LNCAP (cell line): ENCODE measurements at regions not wholly inside any gene's neighbourhood (a gene's known extent, or its start where the extent isn't known, plus 50 kb on each side); places are given as distances from the start of the nearest gene placed in this dataset.

Experiments used
- TF ChIP-seq, protein P1 (sequence below): fragments of 450-650 bp; IDR thresholded peaks from 2 replicates; pipeline ENCODE4 v1.5.1; 2017; ENCODE audit warnings: mild to moderate bottlenecking

DNA sequence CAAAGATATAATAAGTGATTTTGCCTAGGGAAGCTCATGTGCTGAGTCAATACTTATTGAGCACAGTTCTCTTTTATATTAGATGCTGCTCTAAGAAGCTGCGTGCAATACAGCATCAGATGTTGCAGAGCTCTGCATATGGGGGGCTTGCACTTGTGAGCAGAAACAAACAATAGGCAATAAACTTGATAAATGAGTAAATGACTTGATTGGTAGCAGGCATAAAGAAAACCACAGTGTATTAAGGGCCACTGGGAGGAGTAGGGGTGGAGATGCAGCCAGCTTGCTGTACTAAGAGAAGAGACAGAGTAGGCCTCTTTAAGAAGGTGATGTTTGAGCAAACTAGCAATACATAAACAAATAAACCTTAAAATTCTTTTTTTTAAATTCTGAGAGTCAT is 598.5 kb upstream of the ADAMTS5 start:
- TF ChIP-seq, protein P1, sequence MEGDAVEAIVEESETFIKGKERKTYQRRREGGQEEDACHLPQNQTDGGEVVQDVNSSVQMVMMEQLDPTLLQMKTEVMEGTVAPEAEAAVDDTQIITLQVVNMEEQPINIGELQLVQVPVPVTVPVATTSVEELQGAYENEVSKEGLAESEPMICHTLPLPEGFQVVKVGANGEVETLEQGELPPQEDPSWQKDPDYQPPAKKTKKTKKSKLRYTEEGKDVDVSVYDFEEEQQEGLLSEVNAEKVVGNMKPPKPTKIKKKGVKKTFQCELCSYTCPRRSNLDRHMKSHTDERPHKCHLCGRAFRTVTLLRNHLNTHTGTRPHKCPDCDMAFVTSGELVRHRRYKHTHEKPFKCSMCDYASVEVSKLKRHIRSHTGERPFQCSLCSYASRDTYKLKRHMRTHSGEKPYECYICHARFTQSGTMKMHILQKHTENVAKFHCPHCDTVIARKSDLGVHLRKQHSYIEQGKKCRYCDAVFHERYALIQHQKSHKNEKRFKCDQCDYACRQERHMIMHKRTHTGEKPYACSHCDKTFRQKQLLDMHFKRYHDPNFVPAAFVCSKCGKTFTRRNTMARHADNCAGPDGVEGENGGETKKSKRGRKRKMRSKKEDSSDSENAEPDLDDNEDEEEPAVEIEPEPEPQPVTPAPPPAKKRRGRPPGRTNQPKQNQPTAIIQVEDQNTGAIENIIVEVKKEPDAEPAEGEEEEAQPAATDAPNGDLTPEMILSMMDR = no peak

DNA sequence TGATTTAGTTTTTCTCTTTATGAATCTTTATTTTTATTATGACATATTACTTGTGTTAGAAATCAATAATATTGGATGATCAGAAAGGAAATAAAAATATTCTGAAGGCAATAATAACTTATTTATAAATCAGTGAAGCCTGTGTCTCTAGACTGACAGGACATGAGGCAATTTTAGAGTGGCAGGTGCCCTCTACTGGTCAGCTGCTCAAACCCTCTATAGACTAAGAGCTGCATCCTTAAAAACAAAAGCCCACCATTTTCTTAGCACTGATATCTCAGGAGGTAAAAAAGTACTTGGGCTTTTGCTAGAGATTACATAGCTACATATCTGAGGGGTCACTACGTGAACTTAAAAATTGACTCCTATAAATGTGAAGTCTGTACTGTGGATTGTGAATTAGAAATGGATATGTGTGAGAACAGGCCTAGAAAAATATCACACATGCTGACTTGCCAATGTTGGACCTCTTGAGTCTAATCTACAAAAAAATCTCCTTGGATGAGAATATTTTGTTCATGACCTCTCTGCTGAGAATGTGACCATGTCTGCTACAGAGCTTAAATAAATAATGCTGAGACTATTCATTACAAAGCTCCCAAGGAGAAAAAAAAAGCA is 597.9 kb upstream of the ADAMTS5 start:
- TF ChIP-seq, protein P1 = peak; percentile 84

DNA sequence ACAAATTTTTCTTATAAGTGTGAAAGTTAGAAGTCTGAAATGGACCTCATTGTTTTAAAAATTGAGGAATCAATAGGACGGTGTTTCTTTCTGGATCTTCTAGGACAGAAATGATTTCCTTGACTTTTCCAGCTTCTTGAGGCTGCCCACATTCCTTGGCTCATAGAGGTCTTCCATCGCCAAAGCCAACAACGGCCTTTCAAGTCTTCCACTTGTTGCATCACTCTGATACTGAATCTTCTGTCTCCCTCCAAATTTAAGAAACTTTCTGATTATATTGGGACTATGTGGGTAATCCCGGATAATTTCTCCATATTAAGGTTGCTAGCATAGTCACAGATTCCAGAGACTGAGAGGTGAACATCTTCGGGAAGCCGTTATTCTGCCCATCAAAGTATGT is 595.4 kb upstream of the ADAMTS5 start:
- TF ChIP-seq, protein P1 = no peak

DNA sequence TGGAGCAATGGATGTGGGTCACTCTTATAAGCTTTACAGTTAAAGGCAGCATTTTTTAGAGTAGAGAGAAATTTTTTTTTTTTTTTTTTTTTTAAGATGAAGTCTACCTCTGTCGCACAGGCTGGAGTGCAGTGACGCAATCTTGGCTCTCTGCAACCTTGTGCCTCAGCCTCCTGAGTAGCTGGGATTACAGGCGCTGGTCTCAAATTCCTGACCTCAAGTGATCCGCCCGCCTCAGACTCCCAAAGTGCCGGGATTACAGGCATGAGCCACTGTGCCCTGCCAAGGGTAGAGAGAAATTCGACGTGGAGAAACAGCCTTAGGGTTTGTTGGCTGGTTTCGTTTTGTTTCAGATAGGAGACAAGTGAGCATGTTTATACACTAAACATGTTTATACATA is 594.2 kb upstream of the ADAMTS5 start:
- TF ChIP-seq, protein P1 = no peak

DNA sequence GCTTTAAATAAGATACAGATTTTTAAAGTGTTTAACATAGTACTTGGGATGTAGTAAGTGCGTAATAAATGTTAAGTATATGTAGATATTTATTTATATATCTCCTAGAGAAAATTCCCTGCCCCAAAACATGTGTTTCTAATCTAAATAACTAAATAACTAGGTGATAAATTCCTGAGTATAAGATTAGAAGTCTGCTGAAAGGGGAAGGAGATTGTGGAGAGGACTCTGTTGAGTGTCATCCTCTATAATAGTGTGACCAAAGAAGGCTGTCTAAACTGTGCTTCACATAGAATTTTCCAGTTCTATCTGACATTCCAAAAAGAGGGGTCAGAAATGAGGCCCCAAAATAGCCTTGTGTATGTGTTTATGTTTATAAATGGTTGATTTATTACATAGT is 590.5 kb upstream of the ADAMTS5 start:
- TF ChIP-seq, protein P1 = no peak

DNA sequence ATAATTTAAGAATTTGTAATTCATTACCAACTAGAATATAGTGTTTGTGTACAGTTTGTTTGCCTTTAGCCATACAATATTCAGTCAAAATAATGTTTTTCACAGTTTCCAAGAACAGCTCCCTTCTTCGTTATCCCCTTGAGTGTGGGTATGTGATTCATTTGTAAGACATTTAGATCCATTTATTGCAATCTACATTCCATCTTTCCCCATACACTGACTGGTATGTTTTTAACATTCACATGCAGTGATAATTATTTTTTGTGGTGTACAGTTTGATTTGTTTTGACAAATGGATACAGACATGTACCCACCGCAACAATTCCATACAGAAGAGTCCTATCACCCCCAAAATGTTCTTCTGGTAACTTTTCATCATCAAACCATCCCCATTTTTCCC is 589.1 kb upstream of the ADAMTS5 start:
- TF ChIP-seq, protein P1 = no peak

DNA sequence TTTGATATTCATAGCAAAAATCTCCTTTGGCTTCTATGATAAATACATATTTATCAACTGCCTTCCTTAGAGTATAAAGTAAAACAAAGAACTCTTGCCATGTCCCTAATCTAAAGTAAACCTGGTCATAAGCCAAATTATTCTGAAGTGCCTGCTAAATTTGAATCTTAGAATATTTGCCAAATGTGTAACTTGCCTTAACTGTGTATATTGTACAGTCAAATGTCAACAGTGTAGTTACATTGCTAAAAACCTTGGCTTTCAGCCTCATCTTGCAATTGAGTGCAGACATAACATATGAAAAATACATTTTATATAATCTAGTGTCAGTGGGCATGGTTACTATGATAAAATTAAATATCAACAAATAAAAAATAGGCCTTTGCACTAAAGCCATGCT is 583.4 kb upstream of the ADAMTS5 start:
- TF ChIP-seq, protein P1 = no peak

DNA sequence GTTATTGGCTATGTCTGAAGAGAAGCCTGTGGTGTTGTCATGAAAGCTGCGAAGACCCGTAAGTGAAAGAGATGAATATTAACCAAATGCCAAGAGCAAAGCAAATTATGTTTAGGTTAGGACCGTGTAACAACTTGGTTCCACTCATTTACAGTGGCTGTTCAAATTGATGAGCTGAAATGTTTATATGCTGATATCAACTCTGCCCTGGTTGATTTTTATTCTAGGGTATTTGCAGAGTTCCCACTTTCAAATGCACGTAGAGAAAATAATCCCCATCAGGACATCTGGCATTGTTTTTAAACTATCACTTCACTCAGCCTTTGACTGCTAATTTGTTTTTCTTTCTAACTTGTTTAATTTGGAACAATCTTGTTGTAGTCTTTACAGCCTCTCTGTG is 581.6 kb upstream of the ADAMTS5 start:
- TF ChIP-seq, protein P1 = no peak
